Trophoblast cell (in vitro differentiated cells and primary cell): ENCODE measurements at regions not wholly inside any gene's neighbourhood (a gene's known extent, or its start where the extent isn't known, plus 50 kb on each side); places are given as distances from the start of the nearest gene placed in this dataset.
"Not testable (repeated sequence)": the region's sequence is repeated elsewhere in the genome, so short reads cannot be mapped to it uniquely, and the experiment has no call there.

Experiments
- DNase-seq, 2 donors: peaks; one replicate each; pipeline ENCODE4 v3.0.0-alpha.2; 2016
- H2AFZ ChIP-seq: 2 replicates; pipeline ENCODE4 v1.6.1; 2013; ENCODE audit warnings: low read length, moderate library complexity, mild to moderate bottlenecking; ENCODE audit not compliant: insufficient read depth, poor library complexity
- H2AK5ac ChIP-seq: 2 replicates; pipeline ENCODE4 v1.6.1; 2013; ENCODE audit warnings: mild to moderate bottlenecking, low read length
- H2BK120ac ChIP-seq: 2 replicates; pipeline ENCODE4 v1.6.1; 2013; ENCODE audit warnings: low read length, mild to moderate bottlenecking, moderate library complexity; ENCODE audit not compliant: insufficient read depth, poor library complexity
- H2BK12ac ChIP-seq: 2 replicates; pipeline ENCODE4 v1.6.1; 2013; ENCODE audit warnings: mild to moderate bottlenecking, low read length, moderate library complexity
- H2BK5ac ChIP-seq: 2 replicates; pipeline ENCODE4 v1.6.1; 2013; ENCODE audit warnings: low read length, low read depth, moderate library complexity, mild to moderate bottlenecking; ENCODE audit not compliant: poor library complexity
- H3K14ac ChIP-seq: 2 replicates; pipeline ENCODE4 v1.6.1; 2013; ENCODE audit warnings: mild to moderate bottlenecking, low read length
- H3K18ac ChIP-seq: 2 replicates; pipeline ENCODE4 v1.6.1; 2013; ENCODE audit warnings: mild to moderate bottlenecking, low read length
- H3K23ac ChIP-seq: 2 replicates; pipeline ENCODE4 v1.6.1; 2013; ENCODE audit warnings: low read length
- H3K27ac ChIP-seq: 2 replicates; pipeline ENCODE4 v1.5.1; 2013; ENCODE audit warnings: low read depth, mild to moderate bottlenecking, inconsistent platforms, low read length, moderate library complexity
- H3K27me3 ChIP-seq: 2 replicates; pipeline ENCODE4 v1.6.1; 2013; ENCODE audit warnings: inconsistent platforms, mild to moderate bottlenecking, low read length, moderate library complexity; ENCODE audit not compliant: insufficient read depth
- H3K36me3 ChIP-seq, 2 experiments: 1 replicate in 1 of 2; 2 replicates in 1 of 2; pipeline ENCODE4 v1.6.1; 2013; ENCODE audit warnings: low read length in 2 of 2, mild to moderate bottlenecking in 2 of 2, moderate library complexity in 1 of 2; ENCODE audit not compliant: insufficient read depth in 2 of 2, control insufficient read depth in 1 of 2
- H3K4ac ChIP-seq: 2 replicates; pipeline ENCODE4 v1.6.1; 2013; ENCODE audit warnings: low read depth, mild to moderate bottlenecking, low read length, moderate library complexity
- H3K4me1 ChIP-seq, 2 experiments: 1 replicate in 1 of 2; 2 replicates in 1 of 2; pipeline ENCODE4 v1.6.1; 2013; ENCODE audit warnings: low read length in 2 of 2, mild to moderate bottlenecking in 2 of 2, moderate library complexity in 1 of 2; ENCODE audit not compliant: insufficient read depth in 2 of 2, control insufficient read depth in 1 of 2
- H3K4me2 ChIP-seq: 2 replicates; pipeline ENCODE4 v1.6.1; 2013; ENCODE audit warnings: inconsistent platforms, mild to moderate bottlenecking, low read length, moderate library complexity
- H3K4me3 ChIP-seq: 2 replicates; pipeline ENCODE4 v1.5.1; 2013; ENCODE audit warnings: mild to moderate bottlenecking, low read depth, low read length, inconsistent platforms
- H3K79me1 ChIP-seq: one replicate; pipeline ENCODE4 v1.6.1; 2013; ENCODE audit warnings: low read length
- H3K79me2 ChIP-seq: 2 replicates; pipeline ENCODE4 v1.6.1; 2013; ENCODE audit warnings: low read length, mild to moderate bottlenecking; ENCODE audit not compliant: control insufficient read depth, insufficient read depth, poor library complexity
- H3K9ac ChIP-seq: 2 replicates; pipeline ENCODE4 v1.6.1; 2013; ENCODE audit warnings: mild to moderate bottlenecking, low read length
- H3K9me3 ChIP-seq: 2 replicates; pipeline ENCODE4 v1.6.1; 2013; ENCODE audit warnings: low read depth, mild to moderate bottlenecking, control low read depth, inconsistent platforms, low read length; ENCODE audit not compliant: insufficient read depth
- H4K12ac ChIP-seq: 2 replicates; pipeline ENCODE4 v1.6.1; 2013; ENCODE audit warnings: low read depth, mild to moderate bottlenecking, low read length, moderate library complexity
- H4K8ac ChIP-seq: 2 replicates; pipeline ENCODE4 v1.6.1; 2013; ENCODE audit warnings: low read depth, mild to moderate bottlenecking, low read length, moderate library complexity
- H4K91ac ChIP-seq: one replicate; pipeline ENCODE4 v1.6.1; 2013; ENCODE audit warnings: low read depth, mild to moderate bottlenecking, low read length, moderate library complexity
- WGBS: extraction: QIAGEN DNeasy Blood & Tissue Kit; methylation state at CpG from one replicate; pipeline ENCODE4 v1.1.7; 2013; ENCODE audit warnings: missing lambda C conversion rate; ENCODE audit not compliant: insufficient read length, insufficient coverage; ENCODE audit errors: extremely low coverage; 5-methylcytosine and 5-hydroxymethylcytosine counted together

- H4K8ac ChIP-seq, DNase-seq, H3K23ac ChIP-seq, H3K4me2 ChIP-seq, H4K91ac ChIP-seq, H3K9me3 ChIP-seq, H3K27me3 ChIP-seq, H3K79me1 ChIP-seq, H3K9ac ChIP-seq, H3K14ac ChIP-seq, H2BK12ac ChIP-seq, H3K36me3 ChIP-seq, H3K79me2 ChIP-seq, H2BK120ac ChIP-seq, H3K27ac ChIP-seq, H2BK5ac ChIP-seq, H2AFZ ChIP-seq, H2AK5ac ChIP-seq, H4K12ac ChIP-seq, H3K4me1 ChIP-seq, H3K4me3 ChIP-seq, H3K4ac ChIP-seq, H3K18ac ChIP-seq: not testable (repeated sequence)
- WGBS: no CpG with 5 or more reads among the region's 1 CpG
Observed at GRCh38 chr22:10766320-10766719, 4761.7 kb upstream of the OR11H1 start.

GRCh38 chr22:10768875-10769274 lies 4759.1 kb upstream of the OR11H1 start:
- WGBS: no CpG with 5 or more reads among the region's 4 CpGs
- H3K36me3 ChIP-seq, H3K9me3 ChIP-seq, H3K4ac ChIP-seq, H3K27ac ChIP-seq, H3K14ac ChIP-seq, H3K9ac ChIP-seq, H2AK5ac ChIP-seq, H3K79me1 ChIP-seq, H3K4me1 ChIP-seq, H3K23ac ChIP-seq, H4K91ac ChIP-seq, H2BK12ac ChIP-seq, H3K4me2 ChIP-seq, H3K27me3 ChIP-seq, H3K79me2 ChIP-seq, DNase-seq, H4K12ac ChIP-seq, H2BK120ac ChIP-seq, H2BK5ac ChIP-seq, H3K18ac ChIP-seq, H2AFZ ChIP-seq, H4K8ac ChIP-seq: not testable (repeated sequence)
- peak overlapping the region; percentile 57 for H3K4me3 ChIP-seq

- not testable (repeated sequence) for H2BK5ac ChIP-seq, H2BK12ac ChIP-seq, H3K23ac ChIP-seq, H2AK5ac ChIP-seq, H2BK120ac ChIP-seq, H3K4me1 ChIP-seq, H3K9ac ChIP-seq, H3K27ac ChIP-seq, H3K4me3 ChIP-seq, H3K18ac ChIP-seq, H3K4me2 ChIP-seq, H3K79me1 ChIP-seq, H3K79me2 ChIP-seq, H3K27me3 ChIP-seq, H4K12ac ChIP-seq, H4K8ac ChIP-seq, H3K14ac ChIP-seq, H3K4ac ChIP-seq, H2AFZ ChIP-seq, DNase-seq, H4K91ac ChIP-seq, H3K36me3 ChIP-seq
- H3K9me3 ChIP-seq: peaks cover 11% of the 10 kb centered on the region
Observed at GRCh38 chr22:10771744-10772143, 4756.2 kb upstream of the OR11H1 start.

- not testable (repeated sequence) for H3K4me1 ChIP-seq, H3K4ac ChIP-seq, H3K27ac ChIP-seq, H3K27me3 ChIP-seq, H4K91ac ChIP-seq, H3K9ac ChIP-seq, H3K79me1 ChIP-seq, H3K14ac ChIP-seq, H3K18ac ChIP-seq, H3K79me2 ChIP-seq, H3K23ac ChIP-seq, H2BK120ac ChIP-seq, H2AFZ ChIP-seq, H2BK5ac ChIP-seq, H3K36me3 ChIP-seq, H3K4me3 ChIP-seq, H4K12ac ChIP-seq, DNase-seq, H2BK12ac ChIP-seq, H4K8ac ChIP-seq, H2AK5ac ChIP-seq, H3K4me2 ChIP-seq
- peaks cover 17% of the 10 kb centered on the region for H3K9me3 ChIP-seq
- WGBS: no CpG with 5 or more reads among the region's 1 CpG
Observed at GRCh38 chr22:10773341-10773740, 4754.7 kb upstream of the OR11H1 start.
